Liver (tissue), 7 donors: ENCODE measurements at regions not wholly inside any gene's neighbourhood (a gene's known extent, or its start where the extent isn't known, plus 50 kb on each side); places are given as distances from the start of the nearest gene placed in this dataset.

Source experiments
- DNase-seq: peaks from one replicate; pipeline ENCODE4 v3.0.0-alpha.2; 2017; ENCODE audit warnings: low spot score
- H3K27ac ChIP-seq, 2 donors: one replicate each; pipeline ENCODE4 v1.7.0; 2013; ENCODE audit warnings: inconsistent platforms in 2 of 2, low read length in 2 of 2, control low read depth in 1 of 2, low read depth in 1 of 2, mild to moderate bottlenecking in 1 of 2
- H3K27me3 ChIP-seq, 4 donors: one replicate each; pipeline versions ENCODE4 v1.6.1 to v1.7.0; 2013; ENCODE audit warnings: low read length in 3 of 4, inconsistent platforms in 1 of 4, mild to moderate bottlenecking in 1 of 4, moderate library complexity in 1 of 4; ENCODE audit not compliant: control insufficient read depth in 4 of 4, insufficient read depth in 4 of 4
- H3K36me3 ChIP-seq, 4 donors: one replicate each; pipeline versions ENCODE4 v1.6.1 to v1.7.0; 2013; ENCODE audit warnings: low read length in 3 of 4, mild to moderate bottlenecking in 3 of 4, low read depth in 1 of 4, moderate library complexity in 1 of 4; ENCODE audit not compliant: control insufficient read depth in 4 of 4, insufficient read depth in 3 of 4
- H3K4me1 ChIP-seq, 4 donors: one replicate each; pipeline versions ENCODE4 v1.6.1 to v1.7.0; 2013; ENCODE audit warnings: low read length in 3 of 4, mild to moderate bottlenecking in 3 of 4, moderate library complexity in 1 of 4; ENCODE audit not compliant: control insufficient read depth in 4 of 4, insufficient read depth in 4 of 4
- H3K4me3 ChIP-seq, 3 donors: one replicate each; pipeline versions ENCODE4 v1.6.1 to v1.7.0; 2013; ENCODE audit warnings: low read length in 3 of 3, control low read depth in 1 of 3, low read depth in 1 of 3, mild to moderate bottlenecking in 1 of 3
- H3K9ac ChIP-seq, 2 donors: one replicate each; pipeline ENCODE4 v1.7.0; 2013; ENCODE audit warnings: low read length in 2 of 2, mild to moderate bottlenecking in 2 of 2, moderate library complexity in 2 of 2, control low read depth in 1 of 2, low read depth in 1 of 2
- H3K9me3 ChIP-seq, 4 donors: one replicate each; pipeline versions ENCODE4 v1.6.1 to v1.7.0; 2013; ENCODE audit warnings: low read length in 3 of 4; ENCODE audit not compliant: control insufficient read depth in 4 of 4
- ATF3 ChIP-seq: IDR thresholded peaks from 2 replicates; pipeline ENCODE4 v1.6.1; 2016; ENCODE audit warnings: antibody characterized with exemption
- EGR1 ChIP-seq, 2 donors: IDR thresholded peaks; 2 replicates each; pipeline ENCODE4 v1.6.1; 2016 to 2018; ENCODE audit warnings: antibody characterized with exemption in 2 of 2, low read depth in 2 of 2
- FOXA2 ChIP-seq: IDR thresholded peaks from 2 replicates; pipeline ENCODE4 v1.6.1; 2016; ENCODE audit warnings: antibody characterized with exemption
- JUND ChIP-seq, 2 donors: IDR thresholded peaks; 2 replicates each; pipeline ENCODE4 v1.6.1; 2016; ENCODE audit warnings: antibody characterized with exemption in 2 of 2
- NR2F2 ChIP-seq: IDR thresholded peaks from 2 replicates; pipeline ENCODE4 v1.6.1; 2016; ENCODE audit warnings: antibody characterized with exemption
- RAD21 ChIP-seq, 2 donors: IDR thresholded peaks; 2 replicates each; pipeline ENCODE4 v1.6.1; 2016; ENCODE audit warnings: antibody characterized with exemption in 2 of 2, mild to moderate bottlenecking in 2 of 2
- RXRA ChIP-seq, 2 donors: IDR thresholded peaks; 2 replicates each; pipeline ENCODE4 v1.6.1; 2017 to 2018; ENCODE audit warnings: antibody characterized with exemption in 2 of 2, mild to moderate bottlenecking in 1 of 2
- TAF1 ChIP-seq: conservative IDR thresholded peaks from 2 replicates; pipeline ENCODE4 v1.6.1; 2016; ENCODE audit warnings: antibody characterized with exemption, mild to moderate bottlenecking
- YY1 ChIP-seq: IDR thresholded peaks from 2 replicates; pipeline ENCODE4 v1.6.1; 2016; ENCODE audit warnings: antibody characterized with exemption, mild to moderate bottlenecking
- ZBTB33 ChIP-seq: IDR thresholded peaks from 2 replicates; pipeline ENCODE4 v1.6.1; 2016; ENCODE audit warnings: antibody characterized with exemption
- WGBS: extraction: QIAGEN DNeasy Blood & Tissue Kit; methylation state at CpG from one replicate; pipeline ENCODE4 v1.1.7; 2013; 5-methylcytosine and 5-hydroxymethylcytosine counted together
- TF ChIP-seq, protein P1 (sequence below): IDR thresholded peaks from 2 replicates; pipeline ENCODE4 v1.6.1; 2016; ENCODE audit warnings: antibody characterized with exemption, mild to moderate bottlenecking
- donor health status: healthy.
- donor health status: healthy.
- donor health status: healthy.
- donor health status: healthy.

- TF ChIP-seq ATF3 (no peak), RXRA (IDR thresholded peaks at IDR 0.05) (no peak), YY1 (no peak)
These were observed 401.9 kb downstream of the QKI start (continued) for GRCh38 chr6:163816441-163816840.

DNA sequence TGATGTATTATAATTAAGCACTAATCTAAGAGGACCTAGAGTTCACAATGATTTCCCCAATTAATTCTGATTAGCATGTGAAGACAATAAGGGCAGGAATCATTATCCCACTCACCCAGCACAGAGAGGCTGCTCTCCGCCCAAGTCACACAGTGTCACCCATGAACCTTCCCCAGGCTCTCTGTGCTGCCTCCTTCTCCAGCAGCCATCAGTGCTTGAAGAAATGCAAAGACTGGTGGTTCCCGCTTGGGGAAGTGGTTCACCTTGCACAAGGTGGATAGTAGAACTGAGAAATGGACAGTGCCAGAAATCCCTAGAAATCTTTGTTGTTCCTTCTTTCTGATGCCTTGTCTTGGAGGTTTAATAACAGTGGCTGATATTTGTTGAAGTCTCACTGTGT, 401.3 kb downstream of the QKI start:
- Histone ChIP-seq H3K9ac (no peak overlapping the region), H3K4me1 (no peaks in the 10 kb centered on the region), H3K36me3 (no peaks in the 10 kb centered on the region), H3K4me3 (no peak overlapping the region), H3K27me3 (no peaks in the 10 kb centered on the region), H3K27ac (no peak overlapping the region), H3K9me3 (no peaks in the 10 kb centered on the region)
- 95% methylated on average over 2 of the region's 2 CpGs for WGBS
- TF ChIP-seq FOXA2 (no peak), ZBTB33 (no peak), EGR1 (IDR thresholded peaks at IDR 0.05; ENCODE audit: low read depth in 2 of 2) (no peak), YY1 (no peak), JUND (IDR thresholded peaks at IDR 0.05) (no peak), NR2F2 (no peak), TAF1 (no peak)
- TF ChIP-seq, protein P1, sequence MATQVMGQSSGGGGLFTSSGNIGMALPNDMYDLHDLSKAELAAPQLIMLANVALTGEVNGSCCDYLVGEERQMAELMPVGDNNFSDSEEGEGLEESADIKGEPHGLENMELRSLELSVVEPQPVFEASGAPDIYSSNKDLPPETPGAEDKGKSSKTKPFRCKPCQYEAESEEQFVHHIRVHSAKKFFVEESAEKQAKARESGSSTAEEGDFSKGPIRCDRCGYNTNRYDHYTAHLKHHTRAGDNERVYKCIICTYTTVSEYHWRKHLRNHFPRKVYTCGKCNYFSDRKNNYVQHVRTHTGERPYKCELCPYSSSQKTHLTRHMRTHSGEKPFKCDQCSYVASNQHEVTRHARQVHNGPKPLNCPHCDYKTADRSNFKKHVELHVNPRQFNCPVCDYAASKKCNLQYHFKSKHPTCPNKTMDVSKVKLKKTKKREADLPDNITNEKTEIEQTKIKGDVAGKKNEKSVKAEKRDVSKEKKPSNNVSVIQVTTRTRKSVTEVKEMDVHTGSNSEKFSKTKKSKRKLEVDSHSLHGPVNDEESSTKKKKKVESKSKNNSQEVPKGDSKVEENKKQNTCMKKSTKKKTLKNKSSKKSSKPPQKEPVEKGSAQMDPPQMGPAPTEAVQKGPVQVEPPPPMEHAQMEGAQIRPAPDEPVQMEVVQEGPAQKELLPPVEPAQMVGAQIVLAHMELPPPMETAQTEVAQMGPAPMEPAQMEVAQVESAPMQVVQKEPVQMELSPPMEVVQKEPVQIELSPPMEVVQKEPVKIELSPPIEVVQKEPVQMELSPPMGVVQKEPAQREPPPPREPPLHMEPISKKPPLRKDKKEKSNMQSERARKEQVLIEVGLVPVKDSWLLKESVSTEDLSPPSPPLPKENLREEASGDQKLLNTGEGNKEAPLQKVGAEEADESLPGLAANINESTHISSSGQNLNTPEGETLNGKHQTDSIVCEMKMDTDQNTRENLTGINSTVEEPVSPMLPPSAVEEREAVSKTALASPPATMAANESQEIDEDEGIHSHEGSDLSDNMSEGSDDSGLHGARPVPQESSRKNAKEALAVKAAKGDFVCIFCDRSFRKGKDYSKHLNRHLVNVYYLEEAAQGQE, result no peak
- DNase-seq, result no peak

DNA sequence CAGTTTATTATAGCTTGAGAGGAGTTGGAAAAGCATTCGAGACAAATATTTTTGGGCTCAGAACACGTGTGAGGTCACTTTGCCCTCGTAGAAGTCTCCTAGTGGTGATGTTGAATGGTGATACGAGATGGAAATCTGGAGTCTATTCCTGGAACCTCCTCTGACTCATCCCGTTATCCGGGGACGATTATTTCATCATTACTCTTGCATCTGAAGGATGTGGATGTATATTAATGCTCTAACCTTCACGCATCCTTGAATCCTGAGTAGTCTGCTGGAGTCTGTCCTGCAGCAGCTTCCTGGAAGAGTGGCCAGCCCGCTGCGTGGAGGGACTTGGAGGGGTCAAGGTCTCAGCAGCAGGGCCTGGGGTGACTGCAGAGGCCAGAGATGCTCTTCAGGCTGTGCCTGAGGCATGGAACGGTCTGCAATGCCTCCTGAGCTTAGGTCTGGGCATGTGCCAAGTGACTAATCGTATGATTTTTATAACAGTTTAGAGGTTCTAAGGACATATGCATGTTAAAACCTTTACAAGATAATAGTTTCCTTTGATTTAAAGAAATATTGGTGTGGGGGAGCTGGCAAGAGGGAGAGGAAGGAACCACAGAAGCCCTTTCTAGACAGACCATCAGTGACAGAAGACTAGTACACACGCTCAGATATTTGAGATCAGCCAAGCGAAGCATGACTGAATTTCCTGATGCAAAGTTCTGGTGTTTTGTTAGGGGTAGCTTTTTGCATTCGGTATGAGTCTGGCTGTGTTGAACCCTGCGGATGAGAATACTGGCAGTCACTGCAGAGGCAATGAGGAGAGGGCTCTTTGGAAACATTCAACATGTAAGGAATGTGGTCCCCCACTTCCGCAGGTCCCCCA, 400.2 kb downstream of the QKI start:
- no peak for DNase-seq
- no peaks in the 10 kb centered on the region for H3K9me3 ChIP-seq
- H3K36me3 ChIP-seq, result no peaks in the 10 kb centered on the region
- no peaks in the 10 kb centered on the region for H3K4me1 ChIP-seq
- TF ChIP-seq JUND (IDR thresholded peaks at IDR 0.05), result no peak
- no peak for TF ChIP-seq RAD21 (IDR thresholded peaks at IDR 0.05)
- no peak for TF ChIP-seq EGR1 (IDR thresholded peaks at IDR 0.05; ENCODE audit: low read depth in 2 of 2)
- no peak overlapping the region for H3K4me3 ChIP-seq
- H3K27me3 ChIP-seq, result no peaks in the 10 kb centered on the region
- 81% methylated on average over 17 of the region's 17 CpGs for WGBS
- no peak overlapping the region for H3K9ac ChIP-seq
- H3K27ac ChIP-seq, result no peak overlapping the region
